Prostate gland (tissue), 2 donors: ENCODE measurements at regions not wholly inside any gene's neighbourhood (a gene's known extent, or its start where the extent isn't known, plus 50 kb on each side); places are given as distances from the start of the nearest gene placed in this dataset.

Experiments used
- POLR2A ChIP-seq: fragments of 450-650 bp; IDR thresholded peaks from one replicate; pipeline ENCODE4 v1.6.1; 2016; ENCODE audit warnings: antibody characterized with exemption, mild to moderate bottlenecking
- TF ChIP-seq, protein P1 (sequence below), 4 experiments: fragments of 200-600 bp in 2 of 4; fragments of 450-650 bp in 2 of 4; sonication (generic) in 2 of 4; IDR thresholded peaks; 1 replicate in 3 of 4; 2 replicates in 1 of 4; pipeline ENCODE4 v1.5.1; 2016 to 2019; ENCODE audit warnings: antibody characterized with exemption in 4 of 4, mild to moderate bottlenecking in 2 of 4, moderate library complexity in 2 of 4

DNA sequence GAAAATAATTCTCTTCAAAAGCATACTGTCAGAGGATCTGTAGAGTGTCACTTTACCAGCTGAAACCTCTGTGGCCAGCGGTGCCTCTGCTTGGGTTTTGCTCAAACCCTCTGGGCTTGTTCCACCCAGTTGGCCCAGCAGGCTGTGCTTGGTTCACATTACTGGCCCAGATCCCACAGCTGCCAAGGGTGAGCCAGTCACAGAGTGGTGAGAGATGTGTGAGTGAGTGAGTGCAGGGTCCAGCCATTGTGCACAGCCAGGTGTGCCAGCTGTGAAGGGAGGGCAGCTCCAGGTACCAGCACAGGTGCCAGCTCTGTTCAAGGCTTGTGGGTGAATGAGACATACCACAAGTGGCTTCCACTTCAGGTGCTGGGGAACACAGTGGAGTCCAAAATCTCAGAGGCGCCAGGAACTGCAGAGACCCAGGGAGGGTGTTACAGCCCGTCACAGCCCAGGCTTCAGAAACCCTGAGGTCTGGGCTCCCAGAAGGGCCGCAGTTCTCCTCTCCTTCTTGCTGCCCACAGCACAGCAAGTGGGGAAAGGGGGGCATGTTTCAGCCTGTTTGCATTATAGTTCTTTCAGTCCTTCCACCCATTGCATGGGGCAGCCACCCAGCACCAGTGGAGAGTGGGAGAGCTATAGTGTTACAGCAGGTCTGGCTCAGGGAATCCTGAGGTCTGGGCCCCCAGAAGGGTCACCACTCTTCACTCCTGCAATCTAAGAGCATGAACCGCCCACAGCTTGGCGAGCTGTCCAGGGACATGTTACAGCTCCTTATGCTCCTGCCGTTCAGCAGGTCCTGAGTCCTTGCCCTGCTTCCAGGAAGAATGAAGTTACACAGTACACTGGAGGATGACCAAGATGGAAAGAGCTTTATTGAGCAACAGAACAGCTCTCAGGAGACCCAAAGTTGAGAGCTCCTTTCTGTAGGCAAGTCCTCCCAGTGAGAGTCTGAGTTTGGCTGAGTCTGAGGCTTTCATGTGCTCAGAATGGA lies 931.7 kb upstream of the SORCS1 start:
- TF ChIP-seq, protein P1, sequence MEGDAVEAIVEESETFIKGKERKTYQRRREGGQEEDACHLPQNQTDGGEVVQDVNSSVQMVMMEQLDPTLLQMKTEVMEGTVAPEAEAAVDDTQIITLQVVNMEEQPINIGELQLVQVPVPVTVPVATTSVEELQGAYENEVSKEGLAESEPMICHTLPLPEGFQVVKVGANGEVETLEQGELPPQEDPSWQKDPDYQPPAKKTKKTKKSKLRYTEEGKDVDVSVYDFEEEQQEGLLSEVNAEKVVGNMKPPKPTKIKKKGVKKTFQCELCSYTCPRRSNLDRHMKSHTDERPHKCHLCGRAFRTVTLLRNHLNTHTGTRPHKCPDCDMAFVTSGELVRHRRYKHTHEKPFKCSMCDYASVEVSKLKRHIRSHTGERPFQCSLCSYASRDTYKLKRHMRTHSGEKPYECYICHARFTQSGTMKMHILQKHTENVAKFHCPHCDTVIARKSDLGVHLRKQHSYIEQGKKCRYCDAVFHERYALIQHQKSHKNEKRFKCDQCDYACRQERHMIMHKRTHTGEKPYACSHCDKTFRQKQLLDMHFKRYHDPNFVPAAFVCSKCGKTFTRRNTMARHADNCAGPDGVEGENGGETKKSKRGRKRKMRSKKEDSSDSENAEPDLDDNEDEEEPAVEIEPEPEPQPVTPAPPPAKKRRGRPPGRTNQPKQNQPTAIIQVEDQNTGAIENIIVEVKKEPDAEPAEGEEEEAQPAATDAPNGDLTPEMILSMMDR (IDR thresholded peaks at IDR 0.05), result no peak
- no peak for TF ChIP-seq POLR2A
